Fibroblast of mammary gland (primary cell): ENCODE measurements at regions not wholly inside any gene's neighbourhood (a gene's known extent, or its start where the extent isn't known, plus 50 kb on each side); places are given as distances from the start of the nearest gene placed in this dataset.

Experiments
- DNase-seq: peaks from one replicate; pipeline ENCODE4 v3.0.0-alpha.2; 2010; ENCODE audit warnings: low read depth
- H3K4me3 ChIP-seq: 2 replicates; pipeline ENCODE4 v1.5.1; 2011; ENCODE audit warnings: low read depth, mild to moderate bottlenecking, low read length, moderate library complexity; ENCODE audit not compliant: control insufficient read depth
- CTCF ChIP-seq: conservative IDR thresholded peaks from 2 replicates; pipeline ENCODE4 v1.5.1; 2011; ENCODE audit warnings: low read depth, low read length, inconsistent platforms; ENCODE audit not compliant: control insufficient read depth, insufficient read depth

- TF ChIP-seq CTCF, result no peak
- no peak for DNase-seq
- no peak overlapping the region for H3K4me3 ChIP-seq
These were observed 559.5 kb downstream of the UTRN start for GRCh38 chr6:144844596-144844995.

- H3K4me3 ChIP-seq, result no peak overlapping the region
- no peak for TF ChIP-seq CTCF
- no peak for DNase-seq
These were observed 560.1 kb downstream of the UTRN start for GRCh38 chr6:144845186-144845585.

GRCh38 chr6:144847916-144848315 is 562.8 kb downstream of the UTRN start:
- TF ChIP-seq CTCF, result no peak
- DNase-seq, result no peak
- H3K4me3 ChIP-seq, result no peak overlapping the region

GRCh38 chr6:144849920-144850319 is 564.8 kb downstream of the UTRN start:
- DNase-seq, result no peak
- no peak overlapping the region for H3K4me3 ChIP-seq
- no peak for TF ChIP-seq CTCF

- DNase-seq, result no peak
- H3K4me3 ChIP-seq, result no peak overlapping the region
- TF ChIP-seq CTCF, result no peak
These were observed 568.5 kb downstream of the UTRN start for GRCh38 chr6:144853603-144854002.

- TF ChIP-seq CTCF, result no peak
- no peak overlapping the region for H3K4me3 ChIP-seq
- no peak for DNase-seq
These were observed 569.5 kb downstream of the UTRN start for GRCh38 chr6:144854654-144855053.

GRCh38 chr6:144855375-144855774 is 570.2 kb downstream of the UTRN start:
- TF ChIP-seq CTCF, result no peak
- H3K4me3 ChIP-seq, result no peak overlapping the region
- DNase-seq, result no peak
